Activated B cell treated with CpG ODN at 0.5 μM for 24 hours (primary cell): ENCODE measurements at regions not wholly inside any gene's neighbourhood (a gene's known extent, or its start where the extent isn't known, plus 50 kb on each side); places are given as distances from the start of the nearest gene placed in this dataset.
"Not testable (repeated sequence)": the region's sequence is repeated elsewhere in the genome, so short reads cannot be mapped to it uniquely, and the experiment has no call there.

Source experiments
- ATAC-seq: fragments of 200-7000 bp; cut with Tn5 transposase; one replicate; pipeline ENCODE4 v1.10.0; 2021; ENCODE audit warnings: low read depth, mild to moderate bottlenecking, moderate library complexity
- CTCF ChIA-PET: fragments of 350-600 bp; sonication (Branson Sonifier 250); formaldehyde crosslinking; loops from one replicate; lab custom pipeline; 2021; ENCODE audit warnings: antibody characterized with exemption; lab: Charles Lee
- POLR2A ChIA-PET: fragments of 350-600 bp; sonication (Branson Sonifier 250); formaldehyde crosslinking; loops from one replicate; lab custom pipeline; 2021; ENCODE audit warnings: antibody characterized with exemption; lab: Charles Lee
- DNase-seq: peaks from one replicate; pipeline ENCODE4 v3.0.0; 2022
- H3K27ac Mint-ChIP-seq: one replicate; pipeline ENCODE4 v1.8.0; 2020; ENCODE audit warnings: mixed read lengths
- H3K27me3 Mint-ChIP-seq: one replicate; pipeline ENCODE4 v1.8.0; 2021; ENCODE audit warnings: mixed read lengths
- H3K36me3 Mint-ChIP-seq: one replicate; pipeline ENCODE4 v1.8.0; 2021; ENCODE audit warnings: low read depth, mixed read lengths
- H3K4me1 Mint-ChIP-seq: one replicate; pipeline ENCODE4 v1.8.0; 2021; ENCODE audit warnings: mixed read lengths
- H3K4me3 Mint-ChIP-seq: one replicate; pipeline ENCODE4 v1.8.0; 2020; ENCODE audit warnings: mild to moderate bottlenecking, mixed read lengths
- H3K9me3 Mint-ChIP-seq: one replicate; pipeline ENCODE4 v1.8.0; 2020; ENCODE audit warnings: mixed read lengths
- CTCF ChIP-seq: fragments of 200-600 bp; IDR thresholded peaks from one replicate; pipeline ENCODE4 v1.8.0; 2022; ENCODE audit warnings: antibody characterized with exemption, mild to moderate bottlenecking
- intact Hi-C: fragments of 100-400 bp; cut with micrococcal nuclease; formaldehyde crosslinking; loops from one replicate; pipeline ENCODE4 v1.15.1; 2024

- H3K27ac Mint-ChIP-seq, result no peak overlapping the region
- intact Hi-C loops, result no loop called here
- no peak for TF ChIP-seq CTCF
- DNase-seq, result no peak
- H3K9me3 Mint-ChIP-seq, result no peaks in the 10 kb centered on the region
- H3K36me3 Mint-ChIP-seq, result no peaks in the 10 kb centered on the region
- H3K27me3 Mint-ChIP-seq, result no peaks in the 10 kb centered on the region
- no peak for ATAC-seq
- H3K4me3 Mint-ChIP-seq, result no peak overlapping the region
- POLR2A ChIA-PET, result no interaction called here
- no peaks in the 10 kb centered on the region for H3K4me1 Mint-ChIP-seq
- CTCF ChIA-PET, result no interaction called here
Observed at GRCh38 chr3:137329594-137329993, 371.8 kb downstream of the IL20RB start.

GRCh38 chr3:137330246-137330645 is 372.5 kb downstream of the IL20RB start:
- H3K9me3 Mint-ChIP-seq, result no peaks in the 10 kb centered on the region
- no peaks in the 10 kb centered on the region for H3K36me3 Mint-ChIP-seq
- DNase-seq, result no peak
- intact Hi-C loops, result no loop called here
- no peaks in the 10 kb centered on the region for H3K27me3 Mint-ChIP-seq
- POLR2A ChIA-PET, result no interaction called here
- H3K4me1 Mint-ChIP-seq, result no peaks in the 10 kb centered on the region
- CTCF ChIA-PET, result no interaction called here
- H3K4me3 Mint-ChIP-seq, result no peak overlapping the region
- no peak overlapping the region for H3K27ac Mint-ChIP-seq
- no peak for TF ChIP-seq CTCF
- no peak for ATAC-seq

GRCh38 chr3:137332297-137332696 is 374.5 kb downstream of the IL20RB start:
- no peaks in the 10 kb centered on the region for H3K9me3 Mint-ChIP-seq
- ChIA-PET CTCF (no interaction called here), POLR2A (no interaction called here)
- no peak overlapping the region for H3K27ac Mint-ChIP-seq
- no peaks in the 10 kb centered on the region for H3K27me3 Mint-ChIP-seq
- no peaks in the 10 kb centered on the region for H3K36me3 Mint-ChIP-seq
- DNase-seq (no peak), ATAC-seq (no peak)
- no peak for TF ChIP-seq CTCF
- H3K4me3 Mint-ChIP-seq, result no peak overlapping the region
- no peaks in the 10 kb centered on the region for H3K4me1 Mint-ChIP-seq
- intact Hi-C loops, result no loop called here

- intact Hi-C loops, result no loop called here
- POLR2A ChIA-PET, result no interaction called here
- Mint-ChIP-seq H3K27ac (no peak overlapping the region), H3K4me3 (no peak overlapping the region), H3K9me3 (peaks cover 11% of the 10 kb centered on the region), H3K27me3 (no peaks in the 10 kb centered on the region), H3K4me1 (no peaks in the 10 kb centered on the region), H3K36me3 (no peaks in the 10 kb centered on the region)
- DNase-seq (no peak), ATAC-seq (no peak)
- no peak for TF ChIP-seq CTCF
- CTCF ChIA-PET, result no interaction called here
Observed at GRCh38 chr3:137335478-137335877, 377.7 kb downstream of the IL20RB start.

- POLR2A ChIA-PET, H3K4me3 Mint-ChIP-seq, CTCF ChIA-PET, DNase-seq, ATAC-seq, H3K36me3 Mint-ChIP-seq, H3K4me1 Mint-ChIP-seq, intact Hi-C loops, H3K27ac Mint-ChIP-seq, H3K27me3 Mint-ChIP-seq: not testable (repeated sequence)
- peaks cover 13% of the 10 kb centered on the region for H3K9me3 Mint-ChIP-seq
Observed at GRCh38 chr3:137338400-137338799, 380.6 kb downstream of the IL20RB start.

- DNase-seq (no peak), ATAC-seq (no peak)
- intact Hi-C loops, result no loop called here
- ChIA-PET POLR2A (no interaction called here), CTCF (no interaction called here)
- Mint-ChIP-seq H3K9me3 (peaks cover 8% of the 10 kb centered on the region), H3K4me3 (no peak overlapping the region), H3K27me3 (no peaks in the 10 kb centered on the region), H3K27ac (no peak overlapping the region), H3K4me1 (no peaks in the 10 kb centered on the region), H3K36me3 (no peaks in the 10 kb centered on the region)
- no peak for TF ChIP-seq CTCF
Observed at GRCh38 chr3:137343283-137343682, 385.5 kb downstream of the IL20RB start.
